HG03521 (cell line): ENCODE measurements at regions not wholly inside any gene's neighbourhood (a gene's known extent, or its start where the extent isn't known, plus 50 kb on each side); places are given as distances from the start of the nearest gene placed in this dataset.
"Not testable (repeated sequence)": the region's sequence is repeated elsewhere in the genome, so short reads cannot be mapped to it uniquely, and the experiment has no call there.

Experiments
- ATAC-seq: cut with Tn5 transposase; IDR thresholded peaks from one replicate; pipeline ENCODE4 v1.9.1; 2021; ENCODE audit warnings: mild to moderate bottlenecking, moderate library complexity; ENCODE audit not compliant: unreplicated experiment

GRCh38 chr2:16034975-16035746, 94.8 kb downstream of the MYCN start:
- ATAC-seq, result no peak

- ATAC-seq, result no peak
Observed at GRCh38 chr2:16034151-16034974, 94.0 kb downstream of the MYCN start.

- ATAC-seq, result no peak
Observed at GRCh38 chr2:16033032-16033293, 92.6 kb downstream of the MYCN start.

- no peak for ATAC-seq
Observed at GRCh38 chr2:16032282-16033031, 92.1 kb downstream of the MYCN start.

- no peak for ATAC-seq
Observed at GRCh38 chr2:16031848-16032159, 91.5 kb downstream of the MYCN start.

GRCh38 chr2:16031058-16031847, 90.9 kb downstream of the MYCN start:
- no peak for ATAC-seq

- ATAC-seq, result no peak
Observed at GRCh38 chr2:16030206-16031057, 90.1 kb downstream of the MYCN start.

- no peak for ATAC-seq
Observed at GRCh38 chr2:16028644-16029043, 88.3 kb downstream of the MYCN start.

- no peak for ATAC-seq
Observed at GRCh38 chr2:16026816-16027501, 86.6 kb downstream of the MYCN start.

GRCh38 chr2:16025876-16026640, 85.7 kb downstream of the MYCN start:
- ATAC-seq, result no peak

- no peak for ATAC-seq
Observed at GRCh38 chr2:16025211-16025875, 85.0 kb downstream of the MYCN start.

- not testable (repeated sequence) for ATAC-seq
Observed at GRCh38 chr2:16024628-16025027, 84.3 kb downstream of the MYCN start.

- ATAC-seq, result no peak
Observed at GRCh38 chr2:16023506-16024360, 83.4 kb downstream of the MYCN start.

- ATAC-seq, result no peak
Observed at GRCh38 chr2:16022548-16023240, 82.3 kb downstream of the MYCN start.

- no peak for ATAC-seq
Observed at GRCh38 chr2:16021611-16022363, 81.4 kb downstream of the MYCN start.

- ATAC-seq, result no peak
Observed at GRCh38 chr2:16020389-16021008, 80.1 kb downstream of the MYCN start.
